ENCODE measurements at regions not wholly inside any gene's neighbourhood (a gene's known extent, or its start where the extent isn't known, plus 50 kb on each side); places are given as distances from the start of the nearest gene placed in this dataset.

DNA sequence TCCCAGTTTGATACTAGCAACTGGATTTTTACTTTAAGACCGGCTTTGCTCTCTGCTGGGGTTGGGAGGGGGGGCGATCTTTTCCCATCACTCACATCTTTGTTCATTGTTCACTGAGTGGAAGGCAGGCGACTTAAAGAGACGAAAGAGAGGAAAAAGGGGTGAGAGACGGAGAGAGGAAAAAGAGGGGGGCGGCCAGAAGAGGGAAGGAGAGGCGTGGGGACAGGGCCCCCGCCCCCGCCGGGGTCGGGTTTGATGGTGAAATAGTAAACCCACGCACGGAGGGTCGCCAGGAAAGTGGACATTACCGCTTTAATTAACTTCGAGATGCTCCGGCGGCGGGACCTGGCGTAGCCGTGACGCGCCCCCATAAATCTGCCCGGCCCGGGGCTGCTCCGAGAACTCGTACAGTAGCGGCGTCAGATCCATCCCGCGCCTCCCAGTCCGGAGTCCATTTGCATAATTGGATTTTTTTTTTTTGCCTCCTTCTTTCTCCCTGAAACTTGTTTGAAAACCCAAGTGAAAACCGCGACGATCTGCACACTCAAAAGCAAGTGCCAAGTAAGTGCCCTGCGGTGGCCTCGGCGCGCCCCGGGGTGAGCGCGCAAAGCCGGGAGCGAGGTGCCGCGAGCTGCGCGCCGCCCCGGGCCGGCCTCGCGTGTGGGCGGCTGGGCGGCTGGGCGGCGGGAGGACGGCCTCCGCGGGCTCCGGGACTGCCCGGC is 143.9 kb upstream of the ZNF536 start:
- H3K4me1 ChIP-seq (ENCODE audit: control insufficient read depth in 1 of 2, insufficient read depth in 2 of 2, low read length in 2 of 2), result peaks cover 2 to 8% of the 10 kb centered on the region in 2 experiments; a peak in 2 of 4 replicates
- ChIA-PET RAD21 (ENCODE audit: low non-redundant PET in 1 of 2, low total read pairs in 2 of 2, uncharacterized antibody in 2 of 2, unreplicated experiment in 2 of 2) (no interaction called here), POLR2A (no interaction called here), CTCF (no interaction called here)
- TF ChIP-seq ZFX (IDR thresholded peaks at IDR 0.05), result no peak
- TF ChIP-seq, protein P1, sequence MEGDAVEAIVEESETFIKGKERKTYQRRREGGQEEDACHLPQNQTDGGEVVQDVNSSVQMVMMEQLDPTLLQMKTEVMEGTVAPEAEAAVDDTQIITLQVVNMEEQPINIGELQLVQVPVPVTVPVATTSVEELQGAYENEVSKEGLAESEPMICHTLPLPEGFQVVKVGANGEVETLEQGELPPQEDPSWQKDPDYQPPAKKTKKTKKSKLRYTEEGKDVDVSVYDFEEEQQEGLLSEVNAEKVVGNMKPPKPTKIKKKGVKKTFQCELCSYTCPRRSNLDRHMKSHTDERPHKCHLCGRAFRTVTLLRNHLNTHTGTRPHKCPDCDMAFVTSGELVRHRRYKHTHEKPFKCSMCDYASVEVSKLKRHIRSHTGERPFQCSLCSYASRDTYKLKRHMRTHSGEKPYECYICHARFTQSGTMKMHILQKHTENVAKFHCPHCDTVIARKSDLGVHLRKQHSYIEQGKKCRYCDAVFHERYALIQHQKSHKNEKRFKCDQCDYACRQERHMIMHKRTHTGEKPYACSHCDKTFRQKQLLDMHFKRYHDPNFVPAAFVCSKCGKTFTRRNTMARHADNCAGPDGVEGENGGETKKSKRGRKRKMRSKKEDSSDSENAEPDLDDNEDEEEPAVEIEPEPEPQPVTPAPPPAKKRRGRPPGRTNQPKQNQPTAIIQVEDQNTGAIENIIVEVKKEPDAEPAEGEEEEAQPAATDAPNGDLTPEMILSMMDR (IDR thresholded peaks at IDR 0.05 in 2 of 3, conservative IDR thresholded peaks at IDR 0.05 in 1 of 3; ENCODE audit: borderline replicate concordance in 1 of 3, insufficient read depth in 1 of 3, low read depth in 2 of 3, low read length in 2 of 3), result no peak
- TF ChIP-seq SRF (IDR thresholded peaks at IDR 0.05; ENCODE audit: low read depth), result no peak
- TF ChIP-seq EZH2phosphoT487 (IDR thresholded peaks at IDR 0.05; ENCODE audit: borderline replicate concordance), result no peak
- no peak for TF ChIP-seq MAX (IDR thresholded peaks at IDR 0.05)
- TF ChIP-seq ZNF274 (IDR thresholded peaks at IDR 0.05; ENCODE audit: low read depth, low read length), result no peak
- no peak for TF ChIP-seq CEBPB (IDR thresholded peaks at IDR 0.05; ENCODE audit: low read depth)
- no peak for TF ChIP-seq YY1 (IDR thresholded peaks at IDR 0.05; ENCODE audit: extremely low read depth, insufficient replicate concordance, low read depth, low read length)
- no peak for TF ChIP-seq FOSL1 (IDR thresholded peaks at IDR 0.05; ENCODE audit: low read depth)
- TF ChIP-seq ATF3 (IDR thresholded peaks at IDR 0.05), result no peak
- no peak for TF ChIP-seq JUND (IDR thresholded peaks at IDR 0.05)
- no peak for TF ChIP-seq ZBTB33 (IDR thresholded peaks at IDR 0.05; ENCODE audit: extremely low read depth, insufficient replicate concordance, low read length)
- no peak for TF ChIP-seq SIN3A (IDR thresholded peaks at IDR 0.05; ENCODE audit: low read depth)
- no peak for TF ChIP-seq EZH2 (IDR thresholded peaks at IDR 0.05)
- no peak for TF ChIP-seq TCF7L2 (IDR thresholded peaks at IDR 0.05; ENCODE audit: borderline replicate concordance, extremely low read depth, insufficient read depth, insufficient read length)
- no peak for TF ChIP-seq EGR1 (IDR thresholded peaks at IDR 0.05; ENCODE audit: low read depth)
- TF ChIP-seq RAD21 (IDR thresholded peaks at IDR 0.05; ENCODE audit: low read depth), result no peak
- no peak for TF ChIP-seq POLR2AphosphoS5 (IDR thresholded peaks at IDR 0.05; ENCODE audit: low read depth, low read length)
- TF ChIP-seq, protein P2, sequence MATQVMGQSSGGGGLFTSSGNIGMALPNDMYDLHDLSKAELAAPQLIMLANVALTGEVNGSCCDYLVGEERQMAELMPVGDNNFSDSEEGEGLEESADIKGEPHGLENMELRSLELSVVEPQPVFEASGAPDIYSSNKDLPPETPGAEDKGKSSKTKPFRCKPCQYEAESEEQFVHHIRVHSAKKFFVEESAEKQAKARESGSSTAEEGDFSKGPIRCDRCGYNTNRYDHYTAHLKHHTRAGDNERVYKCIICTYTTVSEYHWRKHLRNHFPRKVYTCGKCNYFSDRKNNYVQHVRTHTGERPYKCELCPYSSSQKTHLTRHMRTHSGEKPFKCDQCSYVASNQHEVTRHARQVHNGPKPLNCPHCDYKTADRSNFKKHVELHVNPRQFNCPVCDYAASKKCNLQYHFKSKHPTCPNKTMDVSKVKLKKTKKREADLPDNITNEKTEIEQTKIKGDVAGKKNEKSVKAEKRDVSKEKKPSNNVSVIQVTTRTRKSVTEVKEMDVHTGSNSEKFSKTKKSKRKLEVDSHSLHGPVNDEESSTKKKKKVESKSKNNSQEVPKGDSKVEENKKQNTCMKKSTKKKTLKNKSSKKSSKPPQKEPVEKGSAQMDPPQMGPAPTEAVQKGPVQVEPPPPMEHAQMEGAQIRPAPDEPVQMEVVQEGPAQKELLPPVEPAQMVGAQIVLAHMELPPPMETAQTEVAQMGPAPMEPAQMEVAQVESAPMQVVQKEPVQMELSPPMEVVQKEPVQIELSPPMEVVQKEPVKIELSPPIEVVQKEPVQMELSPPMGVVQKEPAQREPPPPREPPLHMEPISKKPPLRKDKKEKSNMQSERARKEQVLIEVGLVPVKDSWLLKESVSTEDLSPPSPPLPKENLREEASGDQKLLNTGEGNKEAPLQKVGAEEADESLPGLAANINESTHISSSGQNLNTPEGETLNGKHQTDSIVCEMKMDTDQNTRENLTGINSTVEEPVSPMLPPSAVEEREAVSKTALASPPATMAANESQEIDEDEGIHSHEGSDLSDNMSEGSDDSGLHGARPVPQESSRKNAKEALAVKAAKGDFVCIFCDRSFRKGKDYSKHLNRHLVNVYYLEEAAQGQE (IDR thresholded peaks at IDR 0.05; ENCODE audit: low read depth), result no peak
- TF ChIP-seq ELF1 (IDR thresholded peaks at IDR 0.05; ENCODE audit: borderline replicate concordance, low read depth), result no peak
- H3K9me2 ChIP-seq (ENCODE audit: insufficient read depth), result no peaks in the 10 kb centered on the region
- H3K4me3 ChIP-seq (replicated peaks in 1 of 2; ENCODE audit: low read depth in 1 of 2, low read length in 2 of 2), result no peak overlapping the region; a peak in 1 of 4 replicates
- no peak for DNase-seq (ENCODE audit: low read depth, low spot score)
- H3K4me2 ChIP-seq (ENCODE audit: low read length), result peak overlapping the region; percentile 87
- H3K9ac ChIP-seq (ENCODE audit: low read length), result no peak overlapping the region
- no peak for ATAC-seq
- H3K36me3 ChIP-seq (ENCODE audit: control insufficient read depth in 1 of 2, insufficient read depth in 2 of 2, low read length in 2 of 2), result no peaks in the 10 kb centered on the region
- H3K9me3 ChIP-seq (ENCODE audit: control insufficient read depth in 1 of 2, insufficient read depth in 1 of 2, low read depth in 1 of 2, low read length in 2 of 2), result no peaks in the 10 kb centered on the region
- no peaks in the 10 kb centered on the region for H3K79me2 ChIP-seq (ENCODE audit: insufficient read depth, low read length)
- H2AFZ ChIP-seq (ENCODE audit: low read depth, low read length, poor library complexity, severe bottlenecking), result no peak overlapping the region
- intact Hi-C loops (cut with micrococcal nuclease), result loop anchor here (5.0 to 10.0 kb wide), 2 partner anchors 177 to 424 kb away; no protein-coding TSS in a partner anchor
- H4K20me1 ChIP-seq (ENCODE audit: insufficient read depth), result no peaks in the 10 kb centered on the region
- H3K27me3 ChIP-seq (ENCODE audit: insufficient read depth, low read length), result peaks cover 22% of the 10 kb centered on the region; the same call in 1 of the 2 replicates
- H3K27ac ChIP-seq (ENCODE audit: low read depth, low read length), result no peak overlapping the region
- BruUV-seq (replicated peaks), result no TSS peak
